GM13976 (cell line): ENCODE measurements at regions not wholly inside any gene's neighbourhood (a gene's known extent, or its start where the extent isn't known, plus 50 kb on each side); places are given as distances from the start of the nearest gene placed in this dataset.

Source experiments
- DNase-seq: peaks from one replicate; pipeline ENCODE4 v3.0.0; 2012; ENCODE audit warnings: low spot score
- CTCF ChIP-seq: IDR thresholded peaks from 2 replicates; pipeline ENCODE4 v1.5.1; 2012; ENCODE audit warnings: borderline replicate concordance, mild to moderate bottlenecking; ENCODE audit not compliant: insufficient read depth; ENCODE audit errors: extremely low read depth, missing control alignments, control extremely low read depth
- in situ Hi-C: fragments of 300-500 bp; cut with MboI; formaldehyde crosslinking; loops from one replicate; pipeline ENCODE4 v1.12.0; 2022; ENCODE audit warnings: low sequenced_read_pairs, mixed read lengths, inconsistent platforms; ENCODE audit not compliant: unreplicated experiment

GRCh38 chr18:38883111-38883510 is 1317.5 kb upstream of the CELF4 start:
- TF ChIP-seq CTCF = no peak
- no peak for DNase-seq
- in situ Hi-C loops = no loop called here

GRCh38 chr18:38879871-38880270 is 1314.3 kb upstream of the CELF4 start:
- in situ Hi-C loops = no loop called here
- DNase-seq = no peak
- TF ChIP-seq CTCF = no peak

- TF ChIP-seq CTCF = no peak
- no peak for DNase-seq
- in situ Hi-C loops = no loop called here
Observed at GRCh38 chr18:38872342-38872741, 1306.7 kb upstream of the CELF4 start.

GRCh38 chr18:38868757-38869156 is 1303.2 kb upstream of the CELF4 start:
- in situ Hi-C loops = no loop called here
- DNase-seq = no peak
- no peak for TF ChIP-seq CTCF

GRCh38 chr18:38867680-38868079 is 1302.1 kb upstream of the CELF4 start:
- in situ Hi-C loops = no loop called here
- TF ChIP-seq CTCF = no peak
- DNase-seq = no peak

GRCh38 chr18:38851526-38851925 is 1285.9 kb upstream of the CELF4 start:
- no peak for DNase-seq

More at GRCh38 chr18:38851526-38851925, 1285.9 kb upstream of the CELF4 start:
- in situ Hi-C loops = no loop called here
- no peak for TF ChIP-seq CTCF
